BJ (cell line): ENCODE measurements at regions not wholly inside any gene's neighbourhood (a gene's known extent, or its start where the extent isn't known, plus 50 kb on each side); places are given as distances from the start of the nearest gene placed in this dataset.

Experiments used
- CTCF ChIA-PET: fragments of 350-600 bp; formaldehyde crosslinking; extraction: SDS; loops from one replicate; lab custom pipeline; 2021; ENCODE audit warnings: antibody characterized with exemption, inconsistent platforms; lab: Yijun Ruan, JAX
- POLR2A ChIA-PET: fragments of 300-600 bp; sonication (Branson Sonifier 250); formaldehyde crosslinking; extraction: SDS; loops from one replicate; lab custom pipeline; 2021; ENCODE audit warnings: antibody characterized with exemption; lab: Charles Lee
- DNase-seq: peaks from one replicate; pipeline ENCODE4 v3.0.0-alpha.2; 2011; ENCODE audit warnings: low read depth
- H3K27me3 ChIP-seq: 2 replicates; pipeline ENCODE4 v1.6.0; 2011; ENCODE audit warnings: low read length; ENCODE audit not compliant: control insufficient read depth, insufficient read depth
- H3K36me3 ChIP-seq: 2 replicates; pipeline ENCODE4 v1.5.1; 2011; ENCODE audit warnings: low read length; ENCODE audit not compliant: control insufficient read depth, insufficient read depth
- H3K4me3 ChIP-seq: 2 replicates; pipeline ENCODE4 v1.5.1; 2011; ENCODE audit warnings: low read depth, mild to moderate bottlenecking, control low read depth, low read length
- CTCF ChIP-seq: IDR thresholded peaks from 2 replicates; pipeline ENCODE4 v1.5.1; 2011; ENCODE audit warnings: low read depth, mild to moderate bottlenecking, control low read depth, inconsistent platforms, low read length, moderate library complexity; ENCODE audit not compliant: insufficient read depth

DNA sequence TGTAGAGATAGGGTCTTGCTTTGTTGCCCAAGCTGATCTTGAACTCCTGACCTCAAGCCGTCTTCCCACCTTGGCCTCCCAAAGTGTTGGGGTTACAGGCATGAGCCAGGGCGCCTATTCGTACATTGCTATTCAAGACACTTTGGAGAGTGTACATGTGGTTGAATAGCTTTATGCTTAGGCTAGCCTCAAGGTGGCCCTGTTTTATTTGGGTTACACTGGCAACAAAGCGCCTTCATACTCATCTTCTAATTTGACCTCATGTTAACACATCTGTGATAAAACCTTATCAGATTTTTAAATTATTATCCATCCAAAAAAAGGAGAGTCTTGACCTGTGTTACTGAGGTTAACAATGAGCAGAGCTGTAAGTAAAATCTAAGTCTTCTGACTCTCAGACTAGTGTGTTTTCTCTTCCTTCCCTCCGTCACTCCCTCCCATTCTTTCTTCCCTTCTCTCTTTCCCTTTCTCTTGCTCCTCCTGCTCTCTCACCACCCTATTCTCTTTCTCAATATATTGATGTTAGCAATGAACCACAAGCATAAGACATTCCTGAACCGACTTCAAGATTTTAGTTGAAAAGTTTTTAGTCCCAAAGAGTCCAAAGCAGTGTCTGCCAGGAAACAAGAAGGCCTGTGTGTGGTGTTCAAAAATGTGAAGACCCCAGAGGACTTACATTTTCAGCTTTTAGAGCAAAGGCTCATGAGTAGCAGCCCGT is 603.7 kb upstream of the CFAP20DC start:
- ChIA-PET POLR2A (no interaction called here), CTCF (no interaction called here)
- no peaks in the 10 kb centered on the region for H3K27me3 ChIP-seq
- H3K36me3 ChIP-seq = no peaks in the 10 kb centered on the region
- no peak overlapping the region for H3K4me3 ChIP-seq
- DNase-seq = no peak
- TF ChIP-seq CTCF = no peak

DNA sequence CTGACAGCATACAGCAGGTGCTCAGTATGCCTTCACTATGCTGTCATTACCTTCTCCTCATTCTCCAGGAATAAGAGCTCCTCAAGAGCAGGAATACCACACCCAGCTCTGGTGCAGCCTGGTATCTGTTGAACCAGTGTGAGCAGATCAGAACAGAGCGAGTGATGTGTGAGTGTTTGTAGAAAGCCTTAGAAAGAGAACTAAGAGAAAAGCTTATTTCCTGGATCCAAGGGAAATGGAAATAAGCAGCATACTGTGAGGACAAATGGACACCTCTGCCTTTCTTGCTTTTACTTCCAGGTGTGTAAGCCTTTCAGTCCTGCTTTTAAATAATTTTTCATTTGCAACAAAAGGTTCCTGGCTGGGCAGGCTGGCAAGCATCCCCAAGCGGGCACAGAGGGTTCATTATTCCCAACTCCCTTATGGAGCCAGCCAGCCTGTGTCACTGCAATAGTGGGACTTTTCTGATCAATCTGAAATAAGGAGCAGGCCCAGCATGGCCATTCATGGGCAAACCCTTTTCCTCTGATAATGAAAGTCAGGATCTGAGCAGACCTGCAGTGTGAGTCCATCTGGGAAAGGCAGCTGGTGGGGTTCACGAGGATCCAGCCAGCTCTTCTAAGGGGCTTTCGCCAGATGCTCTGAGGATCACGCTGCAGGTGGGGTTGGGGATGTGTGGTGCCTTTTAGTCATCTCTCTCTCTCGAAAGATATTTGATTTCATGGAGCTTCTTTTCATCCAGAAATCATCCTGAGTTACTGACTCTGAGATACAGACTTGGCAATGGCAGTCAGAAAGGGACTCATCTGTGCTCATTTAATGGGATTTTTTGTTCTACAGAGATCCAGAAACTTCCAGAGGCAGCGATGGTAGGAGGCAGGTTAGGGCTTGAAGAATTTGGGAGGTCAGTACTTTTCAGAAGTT is 594.9 kb upstream of the CFAP20DC start:
- ChIA-PET CTCF (interaction anchor here (0.5 to 1.2 kb wide), 3 partner anchors 14 to 212 kb away, joined by 3 read pairs; no protein-coding TSS in a partner anchor), POLR2A (no interaction called here)
- DNase-seq = no peak
- no peak overlapping the region for H3K4me3 ChIP-seq
- 0 out of 2 replicates have a peak, but pooled peaks cover 1% of the 10 kb centered on the region for H3K27me3 ChIP-seq
- no peaks in the 10 kb centered on the region for H3K36me3 ChIP-seq
- TF ChIP-seq CTCF = no peak

- Histone ChIP-seq H3K27me3 (0 out of 2 replicates have a peak, but pooled peaks cover 1% of the 10 kb centered on the region), H3K36me3 (no peaks in the 10 kb centered on the region), H3K4me3 (no peak overlapping the region)
- DNase-seq = no peak
- ChIA-PET POLR2A (no interaction called here), CTCF (interaction anchor here (0.9 to 1.2 kb wide), 3 partner anchors 9 to 169 kb away, joined by 3 to 5 read pairs (median 3); no protein-coding TSS in a partner anchor)
- no peak for TF ChIP-seq CTCF
These were observed 591.5 kb upstream of the CFAP20DC start for GRCh38 chr3:59641169-59641899.

DNA sequence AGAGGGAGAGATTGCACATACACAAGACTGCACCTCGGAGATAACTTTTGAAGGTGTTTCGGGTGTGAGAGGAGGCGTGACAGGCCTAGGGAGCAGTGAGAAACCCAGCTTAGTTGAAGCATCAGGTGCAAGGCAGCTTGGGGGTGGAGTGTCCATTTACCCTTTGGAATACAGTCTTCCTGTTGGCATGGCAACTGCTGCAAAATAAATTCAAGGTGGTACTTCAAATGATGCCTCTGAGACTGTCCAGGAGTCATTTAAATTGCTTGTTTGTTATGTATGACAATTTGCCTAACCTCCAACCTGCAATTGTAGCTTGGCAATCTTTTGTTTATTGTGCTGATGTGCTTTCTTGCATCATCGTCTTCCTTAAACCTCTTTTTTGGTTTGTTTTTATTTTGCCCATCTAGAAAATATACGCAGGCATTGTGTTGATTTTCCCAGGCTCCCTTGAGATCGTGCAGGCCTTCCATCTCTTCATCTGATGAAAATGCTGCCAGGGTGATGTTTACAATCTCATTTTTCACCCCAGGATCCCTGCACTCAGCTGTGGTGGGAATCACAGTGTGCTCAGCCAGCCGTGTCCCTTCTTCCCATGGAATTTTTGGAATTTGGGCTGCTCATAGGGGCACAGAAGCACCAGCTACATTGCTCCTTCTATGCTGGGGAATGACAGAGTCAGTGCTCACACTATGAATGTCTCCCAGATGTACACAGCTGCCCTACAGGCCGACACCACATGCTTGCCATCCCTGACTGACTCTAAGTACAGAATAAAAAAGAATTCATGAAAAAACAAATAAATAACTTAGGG is 583.1 kb upstream of the CFAP20DC start:
- DNase-seq = no peak
- ChIA-PET CTCF (interaction anchor here (1.1 to 1.2 kb wide), 2 partner anchors 18 to 224 kb away, joined by 3 read pairs; no protein-coding TSS in a partner anchor), POLR2A (no interaction called here)
- Histone ChIP-seq H3K36me3 (no peaks in the 10 kb centered on the region), H3K27me3 (no peaks in the 10 kb centered on the region), H3K4me3 (no peak overlapping the region)
- TF ChIP-seq CTCF = no peak
